ENCODE measurements at regions not wholly inside any gene's neighbourhood (a gene's known extent, or its start where the extent isn't known, plus 50 kb on each side); places are given as distances from the start of the nearest gene placed in this dataset.

- no peak for TF ChIP-seq CTCF (IDR thresholded peaks at IDR 0.05)
These were observed 309.0 kb upstream of the PROK2 start for GRCh38 chr3:72093992-72094334.

- TF ChIP-seq CTCF (IDR thresholded peaks at IDR 0.05) = no peak
These were observed 308.5 kb upstream of the PROK2 start for GRCh38 chr3:72093270-72093991.

- no peak for TF ChIP-seq CTCF (IDR thresholded peaks at IDR 0.05)
These were observed 307.8 kb upstream of the PROK2 start for GRCh38 chr3:72092778-72093177.

GRCh38 chr3:72088486-72089025 is 303.6 kb upstream of the PROK2 start:
- no peak for TF ChIP-seq CTCF (IDR thresholded peaks at IDR 0.05)

- TF ChIP-seq CTCF (IDR thresholded peaks at IDR 0.05) = no peak
These were observed 302.5 kb upstream of the PROK2 start for GRCh38 chr3:72087420-72087819.

GRCh38 chr3:72086743-72087087 is 301.8 kb upstream of the PROK2 start:
- no peak for TF ChIP-seq CTCF (IDR thresholded peaks at IDR 0.05)

- TF ChIP-seq CTCF (IDR thresholded peaks at IDR 0.05) = no peak
These were observed 301.2 kb upstream of the PROK2 start for GRCh38 chr3:72086042-72086742.
